SKM-1 treated with dmso at 0.1 percent for 144 hours (cell line): ENCODE measurements at regions not wholly inside any gene's neighbourhood (a gene's known extent, or its start where the extent isn't known, plus 50 kb on each side); places are given as distances from the start of the nearest gene placed in this dataset.
"Not testable (repeated sequence)": the region's sequence is repeated elsewhere in the genome, so short reads cannot be mapped to it uniquely, and the experiment has no call there.

Source experiments
- DNase-seq: peaks from one replicate; lab custom pipeline; 2025; ENCODE audit not compliant: unreplicated experiment; lab: John Stamatoyannopoulos, UW

DNA sequence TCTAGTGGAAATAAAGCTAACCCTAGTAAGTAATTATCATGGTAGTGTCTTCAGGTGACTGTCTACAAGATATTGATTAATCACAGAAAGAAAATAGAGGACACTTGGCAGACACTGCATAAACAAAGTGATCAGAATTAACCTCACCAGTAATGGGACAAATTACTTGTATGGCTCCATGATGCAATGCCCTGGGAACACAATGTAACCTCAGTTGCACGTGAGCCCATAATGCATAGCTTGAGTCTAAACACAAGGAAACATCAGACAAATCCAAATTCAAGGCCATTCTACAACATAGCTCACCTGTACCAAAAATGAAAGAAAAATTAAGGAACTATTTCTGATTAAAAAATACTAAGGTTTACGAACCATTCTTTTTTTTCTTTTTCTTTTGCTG, 92.4 kb upstream of the SSTR4 start:
- no peak for DNase-seq

DNA sequence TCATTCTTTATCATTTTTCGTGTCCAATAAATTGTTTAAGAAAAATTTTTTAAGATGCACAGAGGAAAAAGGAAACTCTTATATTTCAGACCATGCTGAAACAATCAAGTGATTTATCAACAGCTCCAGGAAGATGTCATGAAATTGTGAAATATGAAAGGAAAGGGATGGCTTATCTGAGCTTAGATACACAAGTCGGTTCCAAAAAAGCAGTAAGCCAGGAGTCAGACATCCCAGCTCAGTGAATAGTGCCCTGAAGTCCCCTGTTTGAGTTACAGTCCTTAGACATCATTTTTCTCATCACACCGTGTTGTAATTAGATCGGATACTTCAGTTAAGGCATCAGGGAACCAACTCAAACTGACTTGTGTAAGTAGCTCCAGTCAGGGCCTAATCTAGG, 91.0 kb upstream of the SSTR4 start:
- DNase-seq, result no peak

DNA sequence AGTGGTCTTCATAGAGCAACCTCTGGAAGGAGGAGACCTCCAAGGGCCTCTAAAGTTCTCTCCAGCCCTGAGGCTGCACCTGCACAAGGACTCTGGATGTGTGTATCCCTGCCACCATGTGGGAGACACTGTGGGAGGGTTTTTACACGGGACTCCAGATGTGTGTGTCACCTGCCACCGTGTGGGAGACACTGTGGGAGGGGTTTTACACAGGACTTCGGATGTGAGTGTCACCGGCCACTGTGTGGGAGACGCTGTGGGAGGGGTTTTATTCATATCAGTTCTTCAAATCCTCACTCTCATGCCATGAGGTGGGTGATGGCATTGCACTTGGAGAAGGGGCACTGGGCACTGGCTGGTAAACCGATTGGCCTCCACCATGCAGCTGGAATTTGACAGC, 90.2 kb upstream of the SSTR4 start:
- DNase-seq, result no peak

DNA sequence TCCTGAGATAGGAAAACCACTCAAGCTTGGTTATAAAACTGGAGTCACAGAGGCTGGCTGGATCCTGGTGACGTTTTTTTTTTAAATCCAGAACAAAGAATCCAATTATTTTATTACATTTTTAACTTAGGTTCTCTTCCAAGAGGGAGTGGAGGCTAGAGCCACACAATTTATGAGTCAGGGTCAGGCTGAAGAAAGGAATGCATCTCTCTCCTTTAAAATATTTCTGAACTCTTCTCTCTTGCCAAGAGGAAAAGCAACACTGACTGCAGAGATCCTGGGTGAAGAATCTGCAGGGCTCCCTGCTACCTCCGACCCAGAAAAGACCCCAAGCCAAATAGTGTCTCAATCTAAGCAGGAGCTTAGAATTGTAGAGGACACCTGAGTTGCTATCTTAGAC, 88.5 kb upstream of the SSTR4 start:
- no peak for DNase-seq

DNA sequence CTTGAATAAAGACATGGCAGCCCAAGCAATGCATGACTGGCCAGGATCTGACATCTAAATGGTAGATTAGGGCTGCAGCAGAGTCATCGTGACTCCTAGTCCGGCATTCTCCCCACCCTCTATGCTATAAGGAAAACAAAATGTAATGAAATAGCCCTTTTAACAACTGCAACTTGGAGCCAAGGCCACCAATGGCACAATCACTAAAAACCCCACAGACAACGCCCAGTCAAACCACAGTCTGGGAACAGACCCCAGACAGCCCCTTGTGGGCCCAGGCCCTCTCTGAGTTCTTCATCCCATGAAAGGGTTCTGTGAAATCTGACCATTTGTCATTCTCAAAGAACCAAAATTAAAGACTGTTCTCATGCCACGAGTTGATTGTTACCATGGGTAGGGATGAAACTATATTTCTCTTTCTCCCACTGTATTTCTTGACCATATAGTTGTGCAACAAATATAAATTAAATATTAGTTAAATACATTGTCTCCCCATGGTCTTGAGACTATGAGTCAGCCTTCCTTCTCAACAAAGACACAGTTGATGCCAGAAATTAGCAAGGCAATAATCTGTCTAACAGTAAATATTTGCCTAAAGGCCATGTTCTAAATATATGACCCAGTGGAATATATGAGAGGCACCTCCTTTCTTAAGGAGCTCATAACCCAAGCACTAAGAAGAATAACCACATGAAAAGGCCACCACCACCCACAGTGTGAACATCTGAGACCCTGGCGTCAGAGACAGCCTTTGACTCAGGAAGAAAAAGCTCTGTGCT, 85.6 kb upstream of the SSTR4 start:
- DNase-seq, result no peak

DNA sequence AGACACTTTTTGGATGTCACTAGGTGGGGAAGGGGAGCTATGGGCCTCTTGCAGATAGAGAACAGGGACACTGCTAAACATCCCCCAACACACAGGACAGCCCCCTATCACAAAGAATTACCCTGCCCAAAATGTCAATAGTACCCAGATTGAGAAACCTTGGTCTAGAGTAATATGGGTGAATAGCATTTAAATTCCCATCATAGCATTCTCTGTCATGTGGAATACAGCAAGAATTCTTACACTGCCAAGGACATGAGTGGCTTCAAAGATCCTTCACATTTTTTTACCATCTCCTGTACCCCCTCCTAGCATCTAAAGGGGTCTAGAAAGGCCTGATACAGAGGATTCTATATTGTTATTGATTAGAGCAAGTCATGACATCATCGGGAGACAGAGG, 83.1 kb upstream of the SSTR4 start:
- DNase-seq, result no peak

DNA sequence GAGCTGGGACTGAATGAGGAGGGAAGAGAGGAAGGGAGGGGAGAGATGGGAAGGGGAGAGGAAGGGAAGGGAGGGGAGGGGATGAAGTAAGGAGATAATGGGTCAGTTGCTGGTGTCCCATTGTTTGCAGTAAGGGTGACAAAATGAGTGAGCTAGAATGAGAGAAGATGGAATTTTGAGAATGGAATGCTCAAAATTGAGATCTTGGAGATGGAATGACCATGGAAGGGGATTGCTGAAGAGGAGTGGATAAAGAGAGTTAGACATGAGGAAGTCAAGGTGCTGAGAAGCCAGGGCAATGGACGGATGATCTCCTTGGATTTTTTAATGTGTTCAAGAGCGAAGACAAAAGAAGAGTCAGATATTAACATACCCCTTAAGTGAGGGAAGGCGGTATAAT, 80.5 kb upstream of the SSTR4 start:
- no peak for DNase-seq

DNA sequence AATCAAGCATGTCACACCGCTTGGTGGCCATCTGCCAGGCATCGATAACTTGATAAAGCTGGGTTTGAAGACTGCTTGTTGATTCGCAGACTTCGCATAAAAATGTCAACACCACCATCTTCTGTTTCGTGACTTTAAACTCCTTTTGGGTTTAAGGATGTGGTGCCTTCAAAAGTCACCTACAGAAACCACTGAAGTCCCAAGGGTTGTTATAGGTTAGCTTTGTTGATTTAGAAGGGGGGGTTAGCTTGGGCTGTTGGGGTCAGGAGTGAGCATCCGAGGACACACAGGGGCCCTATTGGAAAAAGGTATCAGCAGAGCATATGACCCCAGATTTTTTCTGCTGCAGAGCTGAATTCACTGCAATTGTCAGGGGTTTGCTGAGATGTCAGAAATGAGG, 76.7 kb upstream of the SSTR4 start:
- DNase-seq, result no peak

DNA sequence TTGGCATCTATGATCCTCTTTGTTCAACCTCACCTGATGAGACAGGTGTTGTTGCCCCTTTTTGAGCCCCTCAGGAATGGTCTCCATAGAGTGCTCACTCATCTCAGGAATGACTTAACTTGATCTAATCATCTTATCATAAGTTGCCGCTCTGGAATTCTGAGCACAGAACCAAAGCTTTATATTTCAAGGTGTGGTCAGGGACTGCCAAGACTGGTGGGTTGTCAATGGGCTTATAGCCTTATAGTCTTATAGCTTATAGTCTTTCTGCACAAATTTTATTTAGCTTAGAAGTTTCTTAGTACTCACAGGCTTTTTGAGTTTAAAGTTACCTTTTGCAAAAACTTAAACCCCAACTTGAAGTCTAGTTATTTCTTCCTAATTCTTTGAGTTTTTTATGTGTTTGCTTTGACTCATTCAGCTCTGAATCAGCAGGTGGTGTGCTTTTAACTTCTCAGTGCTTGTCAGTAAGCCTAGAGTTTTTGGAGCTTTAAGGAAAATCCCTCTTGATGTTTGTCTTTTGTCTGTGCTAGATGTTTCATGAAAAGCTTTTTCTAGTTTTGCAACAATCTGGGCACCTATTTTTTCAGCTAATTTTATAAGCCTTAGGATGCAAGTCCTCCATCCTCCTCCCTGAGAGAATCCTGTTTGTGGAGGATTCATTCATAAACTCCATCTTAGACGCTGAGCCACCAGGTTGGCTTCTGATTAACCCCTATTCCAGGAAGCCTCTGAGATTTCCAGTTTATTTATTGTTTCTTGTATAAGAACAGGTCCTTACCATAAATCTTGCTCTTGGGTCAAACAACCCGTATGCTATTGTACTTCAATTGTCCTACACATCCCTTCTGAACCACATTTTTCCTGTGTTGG, 72.3 kb upstream of the SSTR4 start:
- DNase-seq, result no peak

DNA sequence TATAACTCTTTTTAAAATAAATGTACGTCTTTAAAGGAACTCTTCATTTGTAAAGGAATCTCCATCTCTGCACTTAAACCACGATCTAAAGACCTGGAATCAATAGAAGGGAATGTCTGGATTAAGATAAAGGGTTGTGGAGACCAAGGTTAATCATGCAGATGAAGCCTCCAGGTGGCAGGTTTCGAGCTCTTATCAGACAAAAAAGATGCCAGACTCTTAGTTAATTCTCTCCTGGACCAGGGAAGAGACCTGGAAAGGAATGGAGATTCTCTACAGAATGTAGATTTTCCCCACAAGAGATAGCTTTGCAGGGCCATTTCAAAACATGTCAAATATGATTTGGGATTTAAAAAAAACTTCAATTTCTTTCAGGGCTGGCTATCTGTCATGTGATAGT, 71.5 kb upstream of the SSTR4 start:
- DNase-seq, result no peak

DNA sequence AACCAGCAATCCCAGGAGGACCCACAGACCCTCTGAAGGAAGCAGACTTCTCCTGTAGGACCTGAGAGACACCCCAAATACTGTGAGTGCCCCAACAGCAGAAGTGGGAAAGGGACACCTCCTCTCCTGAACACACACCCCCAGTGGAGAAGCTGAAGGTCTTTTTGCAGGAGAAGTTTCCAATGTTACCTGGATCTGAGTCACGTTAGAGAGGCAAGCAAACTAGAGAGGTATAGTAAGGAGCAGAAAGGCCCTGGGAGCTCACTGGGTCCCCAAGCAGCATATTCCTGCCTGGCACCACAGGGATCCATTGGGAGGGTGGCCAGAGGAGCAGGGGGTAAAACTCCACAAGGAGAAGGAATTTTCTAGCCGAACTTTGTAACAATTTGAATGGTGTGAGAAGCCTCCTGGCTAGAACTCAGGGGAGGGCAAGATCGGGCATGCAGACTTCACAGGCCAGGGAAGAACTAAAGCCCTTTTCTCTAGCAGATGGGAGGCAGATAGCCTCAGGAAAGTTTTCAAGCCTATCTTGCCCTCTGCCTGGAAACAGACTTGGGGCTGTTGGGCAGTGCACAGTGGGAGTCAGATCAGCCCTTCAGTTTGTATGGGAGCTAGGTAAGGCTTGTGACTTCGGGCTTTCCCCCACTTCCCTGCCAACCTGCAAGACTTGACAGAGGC, 68.2 kb upstream of the SSTR4 start:
- DNase-seq, result no peak

DNA sequence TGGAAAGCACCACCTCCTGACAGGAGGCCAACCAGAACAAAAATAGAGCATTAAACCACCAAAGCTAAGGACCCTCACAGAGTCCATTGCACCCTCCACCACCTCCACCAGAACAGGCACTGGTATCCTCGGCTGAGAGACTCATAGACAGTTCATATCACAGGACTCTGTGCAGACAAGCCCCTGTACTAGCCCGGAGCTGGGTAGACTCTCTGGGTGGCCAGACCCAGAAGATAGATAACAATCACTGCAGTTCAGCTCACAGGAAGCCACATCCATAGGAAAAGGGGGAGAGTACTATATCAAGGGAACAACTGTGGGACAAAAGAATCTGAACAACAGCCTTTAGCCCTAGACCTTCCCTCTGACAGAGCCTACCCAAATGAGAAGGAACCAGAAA, 67.4 kb upstream of the SSTR4 start:
- not testable (repeated sequence) for DNase-seq

DNA sequence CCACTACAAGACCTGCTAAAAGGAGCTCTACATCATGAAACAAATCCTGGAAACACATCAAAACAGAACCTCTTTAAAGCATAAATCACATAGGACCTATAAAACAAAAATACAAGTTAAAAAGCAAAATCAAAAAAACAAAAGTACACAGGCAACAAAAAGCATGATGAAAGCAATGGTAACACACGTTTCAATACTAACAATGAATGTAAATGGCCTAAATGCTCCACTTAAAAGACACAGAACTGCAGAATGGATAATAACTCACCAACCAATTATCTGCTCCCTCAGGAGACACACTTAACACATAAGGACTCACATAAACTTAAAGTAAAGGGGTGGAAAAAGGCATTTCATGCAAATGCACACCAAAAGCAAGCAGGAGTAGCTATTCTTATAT, 66.1 kb upstream of the SSTR4 start:
- not testable (repeated sequence) for DNase-seq

DNA sequence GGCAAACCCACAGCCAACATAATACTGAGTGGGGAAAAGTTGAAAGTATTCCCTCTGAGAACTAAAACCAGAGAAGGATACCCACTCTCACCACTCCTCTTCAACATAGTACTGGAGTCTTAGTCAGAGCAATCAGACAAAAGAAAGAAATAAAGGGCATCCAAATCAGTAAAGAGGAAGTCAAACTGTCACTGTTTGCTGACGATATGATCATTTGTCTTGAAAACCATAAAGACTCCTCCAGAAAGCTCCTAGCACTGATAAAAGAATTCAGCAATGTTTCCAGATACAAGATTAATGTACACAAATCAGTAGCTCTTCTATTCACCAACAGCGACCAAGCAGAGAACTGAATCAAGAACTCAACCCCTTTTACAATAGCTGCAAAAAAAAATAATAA, 64.0 kb upstream of the SSTR4 start:
- not testable (repeated sequence) for DNase-seq

DNA sequence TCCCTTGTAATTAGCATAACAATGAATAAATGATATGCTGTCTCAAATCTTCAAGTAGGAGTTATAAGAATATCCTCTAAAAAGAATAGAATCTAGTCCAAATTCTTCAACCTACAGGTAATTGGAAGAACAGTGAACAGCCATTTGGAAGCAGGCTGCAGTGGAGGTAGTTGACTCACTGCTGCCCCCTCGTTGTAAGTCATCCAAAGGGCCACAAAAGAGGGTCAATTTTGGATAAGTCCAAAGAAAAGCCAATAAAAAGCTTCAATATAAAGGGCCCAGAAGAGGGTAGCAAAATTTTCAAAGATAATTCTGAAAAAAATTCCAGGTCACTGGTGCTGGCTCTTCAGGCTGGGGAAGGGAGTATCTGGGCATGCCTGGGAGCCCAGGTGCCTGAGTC, 60.8 kb upstream of the SSTR4 start:
- DNase-seq, result peak; percentile 23

DNA sequence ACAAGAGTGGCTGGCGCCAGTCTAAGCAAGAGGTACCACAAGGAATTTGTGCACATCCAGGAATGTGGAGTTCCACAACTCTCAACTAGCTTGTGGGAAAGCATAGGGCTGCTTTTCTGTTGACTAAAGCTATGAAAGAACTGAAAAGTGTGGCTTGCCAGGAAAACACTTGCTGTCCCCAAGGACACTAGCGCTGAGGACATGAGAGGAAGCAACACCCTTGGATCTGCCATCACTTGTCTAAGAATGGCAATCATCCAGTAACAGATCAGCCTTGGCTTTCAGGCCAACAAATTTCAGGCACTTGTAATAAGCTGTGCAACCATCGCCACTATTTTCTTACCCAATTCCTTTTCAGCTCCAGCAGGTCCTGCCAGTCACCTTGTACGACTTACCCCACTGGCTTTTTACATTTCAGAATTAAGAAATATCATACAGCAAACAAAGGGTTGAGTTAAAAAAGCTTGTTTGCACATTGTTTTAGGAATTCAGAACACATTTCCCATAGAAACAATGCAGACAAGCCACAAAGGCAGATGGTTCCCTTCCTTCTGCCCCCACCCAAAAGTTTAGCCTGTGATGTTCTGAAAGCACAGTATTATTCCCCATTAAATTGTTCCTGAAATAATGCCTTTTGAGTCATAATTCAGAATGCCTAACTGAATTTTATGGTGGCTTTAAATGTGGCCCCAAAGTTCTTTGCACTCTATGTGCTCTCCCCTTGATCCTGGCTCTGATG, 57.9 kb upstream of the SSTR4 start:
- no peak for DNase-seq

DNA sequence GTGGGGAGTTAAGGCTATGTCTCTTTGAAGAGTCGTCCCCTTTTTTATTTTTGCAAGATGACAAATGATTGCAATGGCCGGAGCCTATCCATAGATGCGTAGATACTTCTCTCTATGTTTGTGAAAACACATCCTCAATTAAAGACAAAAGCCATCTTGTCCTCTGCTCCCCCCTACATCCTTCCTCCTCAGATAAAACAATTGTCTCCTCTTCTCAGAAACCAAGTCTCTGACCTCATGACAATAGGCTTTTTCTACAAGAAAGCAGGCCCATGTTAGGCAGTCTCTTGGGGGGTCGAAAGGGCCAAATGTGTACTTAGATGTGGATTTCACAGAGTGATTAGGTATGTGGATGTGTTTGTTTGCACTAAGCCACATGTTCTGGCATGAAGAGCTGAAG, 51.1 kb upstream of the SSTR4 start:
- DNase-seq, result no peak

DNA sequence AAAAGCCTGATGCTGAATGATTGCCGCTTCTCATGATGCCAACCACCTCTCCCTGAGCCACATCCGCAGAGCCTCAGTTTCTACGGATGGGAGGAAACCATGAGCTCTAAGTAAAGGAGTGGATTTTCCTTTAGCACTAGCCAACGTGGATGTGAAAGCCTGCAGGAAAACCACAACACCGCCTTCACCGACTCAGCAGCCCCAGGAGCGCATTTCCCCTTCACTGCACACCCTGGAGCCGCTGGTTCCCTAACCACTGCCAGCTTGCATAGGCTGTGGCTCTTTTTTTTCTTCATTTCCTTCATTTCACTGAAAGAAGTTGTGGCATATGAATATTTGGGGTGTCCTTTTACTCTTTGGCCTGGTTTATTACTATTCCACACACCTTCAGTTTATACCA, 50.5 kb upstream of the SSTR4 start:
- DNase-seq, result peak; percentile 68

DNA sequence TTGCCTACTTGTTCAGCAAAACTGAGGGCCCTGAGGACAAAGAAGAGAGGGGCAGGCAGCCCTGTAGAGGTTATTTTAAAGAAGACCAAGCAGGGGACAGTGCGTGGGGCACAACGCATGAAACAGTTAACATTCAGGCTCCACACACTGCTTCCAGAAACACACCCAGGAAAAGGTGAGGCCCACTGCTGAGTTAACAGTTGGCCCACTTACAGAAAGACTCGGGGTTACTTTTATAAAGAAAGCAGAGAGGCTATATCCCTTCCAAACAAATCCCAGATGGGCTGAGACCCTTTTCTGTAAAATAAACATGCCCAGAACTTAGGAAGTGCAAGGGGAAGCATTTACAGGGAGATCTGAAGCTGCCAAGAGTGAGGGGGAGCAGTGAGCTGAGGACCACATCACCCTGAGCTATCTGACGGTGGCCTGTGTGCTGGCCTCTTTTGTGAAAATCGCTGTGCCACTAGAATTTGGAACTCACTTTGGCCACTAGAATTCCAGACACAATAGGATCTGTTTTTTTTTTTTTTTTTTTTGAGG, 49.8 kb upstream of the SSTR4 start:
- DNase-seq, result no peak
